Retinal pigment epithelial cell (primary cell): ENCODE measurements at regions not wholly inside any gene's neighbourhood (a gene's known extent, or its start where the extent isn't known, plus 50 kb on each side); places are given as distances from the start of the nearest gene placed in this dataset.
A peak's percentile ranks its signal among the peaks of the same experiment; 100 is the strongest.
"Not testable (repeated sequence)": the region's sequence is repeated elsewhere in the genome, so short reads cannot be mapped to it uniquely, and the experiment has no call there.

Source experiments
- DNase-seq: peaks from one replicate; pipeline ENCODE4 v3.0.0-alpha.2; 2010; ENCODE audit warnings: low read depth
- H3K4me3 ChIP-seq: 2 replicates; pipeline ENCODE4 v1.5.1; 2011; ENCODE audit warnings: mild to moderate bottlenecking, low read length, control low read depth, moderate library complexity
- TF ChIP-seq, protein P1 (sequence below): conservative IDR thresholded peaks from 2 replicates; pipeline ENCODE4 v1.5.1; 2011; ENCODE audit warnings: low read depth, low read length, control low read depth, inconsistent platforms

DNA sequence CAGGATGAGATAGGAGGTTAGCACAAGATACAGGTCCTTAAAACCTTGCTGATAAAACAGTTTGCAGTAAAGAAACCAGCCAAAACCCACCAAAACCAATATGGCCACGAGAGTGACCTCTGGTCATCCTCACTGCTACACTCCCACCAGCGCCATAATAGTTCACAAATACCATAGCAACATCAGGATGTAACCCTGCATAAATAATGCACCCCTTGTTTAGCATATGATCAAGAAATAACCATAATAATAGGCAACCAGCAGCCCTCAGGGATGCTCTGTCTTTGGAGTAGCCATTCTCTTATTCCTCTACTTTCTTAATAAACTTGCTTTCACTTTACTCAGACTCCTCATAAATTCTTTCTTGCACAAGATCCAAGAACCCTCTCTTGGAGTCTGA is 86.9 kb upstream of the PRSS3 start:
- DNase-seq: no peak
- TF ChIP-seq, protein P1, sequence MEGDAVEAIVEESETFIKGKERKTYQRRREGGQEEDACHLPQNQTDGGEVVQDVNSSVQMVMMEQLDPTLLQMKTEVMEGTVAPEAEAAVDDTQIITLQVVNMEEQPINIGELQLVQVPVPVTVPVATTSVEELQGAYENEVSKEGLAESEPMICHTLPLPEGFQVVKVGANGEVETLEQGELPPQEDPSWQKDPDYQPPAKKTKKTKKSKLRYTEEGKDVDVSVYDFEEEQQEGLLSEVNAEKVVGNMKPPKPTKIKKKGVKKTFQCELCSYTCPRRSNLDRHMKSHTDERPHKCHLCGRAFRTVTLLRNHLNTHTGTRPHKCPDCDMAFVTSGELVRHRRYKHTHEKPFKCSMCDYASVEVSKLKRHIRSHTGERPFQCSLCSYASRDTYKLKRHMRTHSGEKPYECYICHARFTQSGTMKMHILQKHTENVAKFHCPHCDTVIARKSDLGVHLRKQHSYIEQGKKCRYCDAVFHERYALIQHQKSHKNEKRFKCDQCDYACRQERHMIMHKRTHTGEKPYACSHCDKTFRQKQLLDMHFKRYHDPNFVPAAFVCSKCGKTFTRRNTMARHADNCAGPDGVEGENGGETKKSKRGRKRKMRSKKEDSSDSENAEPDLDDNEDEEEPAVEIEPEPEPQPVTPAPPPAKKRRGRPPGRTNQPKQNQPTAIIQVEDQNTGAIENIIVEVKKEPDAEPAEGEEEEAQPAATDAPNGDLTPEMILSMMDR: no peak
- no peak overlapping the region for H3K4me3 ChIP-seq

GRCh38 chr9:33709269-33709668 is 86.1 kb upstream of the PRSS3 start:
- H3K4me3 ChIP-seq: no peak overlapping the region
- DNase-seq: no peak
- TF ChIP-seq, protein P1: no peak

- DNase-seq, H3K4me3 ChIP-seq: not testable (repeated sequence)
Observed at GRCh38 chr9:33711418-33711817, 83.9 kb upstream of the PRSS3 start.

DNA sequence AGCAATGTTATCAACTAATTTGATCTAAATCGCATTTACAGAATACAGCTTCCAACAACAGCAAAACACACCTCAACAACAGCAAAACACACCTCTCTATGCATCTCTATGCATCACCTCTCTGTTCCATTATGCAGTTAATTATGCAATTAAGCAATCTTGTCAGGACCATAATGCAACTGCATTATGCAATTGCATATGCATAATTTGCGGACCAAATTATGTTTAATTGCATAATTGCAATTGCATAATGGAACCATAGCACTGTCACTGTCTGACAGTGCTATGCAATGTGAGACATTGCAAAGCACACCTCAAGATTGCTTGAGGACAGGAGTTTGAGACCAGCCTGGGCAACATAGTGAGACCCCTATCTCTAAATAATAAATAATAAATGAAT is 80.4 kb upstream of the PRSS3 start:
- TF ChIP-seq, protein P1: no peak

GRCh38 chr9:33718987-33719386 is 76.4 kb upstream of the PRSS3 start:
- no peak overlapping the region for H3K4me3 ChIP-seq
- no peak for DNase-seq
- TF ChIP-seq, protein P1: no peak

More for the DNA sequence above, 80.4 kb upstream of the PRSS3 start:
- H3K4me3 ChIP-seq: no peak overlapping the region
- DNase-seq: no peak

- H3K4me3 ChIP-seq: no peak overlapping the region
- no peak for DNase-seq
- TF ChIP-seq, protein P1: peak; percentile 67
Observed at GRCh38 chr9:33719581-33720374, 75.6 kb upstream of the PRSS3 start.

GRCh38 chr9:33721674-33722358 is 73.5 kb upstream of the PRSS3 start:
- TF ChIP-seq, protein P1: peak; percentile 98
- DNase-seq: peak; percentile 16
- no peak overlapping the region for H3K4me3 ChIP-seq
